Smooth muscle cell (in vitro differentiated cells): ENCODE measurements at regions not wholly inside any gene's neighbourhood (a gene's known extent, or its start where the extent isn't known, plus 50 kb on each side); places are given as distances from the start of the nearest gene placed in this dataset.

ENCODE experiments used
- DNase-seq: peaks from one replicate; lab custom pipeline; 2025; ENCODE audit not compliant: unreplicated experiment; lab: John Stamatoyannopoulos, UW
- H2AFZ ChIP-seq: fragments of 200-600 bp; sonication (generic); 2 replicates; pipeline ENCODE4 v1.6.0; 2016; ENCODE audit warnings: antibody characterized with exemption, low read depth, mild to moderate bottlenecking
- H3F3A ChIP-seq: fragments of 200-600 bp; sonication (generic); 2 replicates; pipeline ENCODE4 v1.6.0; 2017; ENCODE audit warnings: antibody characterized with exemption, low read depth
- H3K27ac ChIP-seq: fragments of 200-600 bp; sonication (generic); 2 replicates; pipeline ENCODE4 v1.5.1; 2016; ENCODE audit warnings: low read depth, mild to moderate bottlenecking
- H3K27me3 ChIP-seq: fragments of 200-600 bp; sonication (generic); 2 replicates; pipeline ENCODE4 v1.6.1; 2016; ENCODE audit warnings: low read depth, mild to moderate bottlenecking
- H3K36me3 ChIP-seq: fragments of 200-600 bp; sonication (generic); 2 replicates; pipeline ENCODE4 v1.5.1; 2016; ENCODE audit warnings: low read depth
- H3K4me1 ChIP-seq: fragments of 200-600 bp; sonication (generic); 2 replicates; pipeline ENCODE4 v1.5.1; 2016; ENCODE audit warnings: low read depth
- H3K4me2 ChIP-seq: fragments of 200-600 bp; sonication (generic); 2 replicates; pipeline ENCODE4 v1.6.0; 2016; ENCODE audit warnings: mild to moderate bottlenecking
- H3K4me3 ChIP-seq: fragments of 200-600 bp; sonication (generic); 2 replicates; pipeline ENCODE4 v1.5.1; 2016; ENCODE audit warnings: mild to moderate bottlenecking
- H3K79me2 ChIP-seq: fragments of 200-600 bp; sonication (generic); 2 replicates; pipeline ENCODE4 v1.6.0; 2016; ENCODE audit warnings: low read depth, mild to moderate bottlenecking
- H3K9ac ChIP-seq: fragments of 200-600 bp; sonication (generic); 2 replicates; pipeline ENCODE4 v1.6.0; 2016; ENCODE audit warnings: low read depth
- H3K9me3 ChIP-seq: fragments of 200-600 bp; sonication (generic); replicated peaks from 2 replicates; pipeline ENCODE4 v1.5.1; 2016; ENCODE audit warnings: low read depth
- H4K20me1 ChIP-seq: fragments of 200-600 bp; sonication (generic); 2 replicates; pipeline ENCODE4 v1.6.0; 2016; ENCODE audit warnings: low read depth
- WGBS: methylation state at CpG from one replicate; pipeline ENCODE4 v1.1.7; 2016; ENCODE audit warnings: low lambda C conversion rate; 5-methylcytosine and 5-hydroxymethylcytosine counted together
- TF ChIP-seq, protein P1 (sequence below): fragments of 200-600 bp; sonication (generic); IDR thresholded peaks from 2 replicates; pipeline ENCODE4 v1.5.1; 2017; ENCODE audit warnings: borderline replicate concordance, mild to moderate bottlenecking, antibody characterized with exemption; ENCODE audit not compliant: insufficient read depth, poor library complexity, severe bottlenecking

DNA sequence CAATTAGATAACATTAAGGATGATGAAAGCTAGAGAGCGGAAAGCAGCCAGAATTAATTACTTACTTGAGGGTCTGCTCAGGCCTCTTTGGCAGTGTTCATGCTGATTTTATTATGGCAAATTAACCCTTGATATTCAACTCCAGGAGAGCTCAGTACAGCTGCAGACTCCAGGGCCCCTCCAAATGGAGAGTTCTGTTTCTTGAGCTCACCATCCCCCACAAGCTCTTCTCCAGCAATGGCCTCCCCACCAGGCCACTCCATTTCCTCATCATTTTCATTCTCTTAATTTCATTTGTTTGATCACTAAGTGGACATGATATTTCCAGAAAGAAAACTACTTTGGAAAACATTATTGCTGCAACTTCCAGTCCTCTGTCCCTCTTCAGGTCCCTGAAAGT, 513.3 kb upstream of the NOX3 start:
- H3K9me3 ChIP-seq: no peaks in the 10 kb centered on the region
- H3K9ac ChIP-seq: no peak overlapping the region
- no peaks in the 10 kb centered on the region for H3K36me3 ChIP-seq
- DNase-seq: no peak
- no peaks in the 10 kb centered on the region for H3K79me2 ChIP-seq
- TF ChIP-seq, protein P1, sequence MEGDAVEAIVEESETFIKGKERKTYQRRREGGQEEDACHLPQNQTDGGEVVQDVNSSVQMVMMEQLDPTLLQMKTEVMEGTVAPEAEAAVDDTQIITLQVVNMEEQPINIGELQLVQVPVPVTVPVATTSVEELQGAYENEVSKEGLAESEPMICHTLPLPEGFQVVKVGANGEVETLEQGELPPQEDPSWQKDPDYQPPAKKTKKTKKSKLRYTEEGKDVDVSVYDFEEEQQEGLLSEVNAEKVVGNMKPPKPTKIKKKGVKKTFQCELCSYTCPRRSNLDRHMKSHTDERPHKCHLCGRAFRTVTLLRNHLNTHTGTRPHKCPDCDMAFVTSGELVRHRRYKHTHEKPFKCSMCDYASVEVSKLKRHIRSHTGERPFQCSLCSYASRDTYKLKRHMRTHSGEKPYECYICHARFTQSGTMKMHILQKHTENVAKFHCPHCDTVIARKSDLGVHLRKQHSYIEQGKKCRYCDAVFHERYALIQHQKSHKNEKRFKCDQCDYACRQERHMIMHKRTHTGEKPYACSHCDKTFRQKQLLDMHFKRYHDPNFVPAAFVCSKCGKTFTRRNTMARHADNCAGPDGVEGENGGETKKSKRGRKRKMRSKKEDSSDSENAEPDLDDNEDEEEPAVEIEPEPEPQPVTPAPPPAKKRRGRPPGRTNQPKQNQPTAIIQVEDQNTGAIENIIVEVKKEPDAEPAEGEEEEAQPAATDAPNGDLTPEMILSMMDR: no peak
- 78% methylated on average over 1 of the region's 1 CpG for WGBS
- no peaks in the 10 kb centered on the region for H3K4me1 ChIP-seq
- no peak overlapping the region for H3K4me2 ChIP-seq
- H4K20me1 ChIP-seq: no peaks in the 10 kb centered on the region
- H3K27ac ChIP-seq: no peak overlapping the region
- no peak overlapping the region for H2AFZ ChIP-seq
- H3K4me3 ChIP-seq: no peak overlapping the region
- no peaks in the 10 kb centered on the region for H3F3A ChIP-seq
- no peaks in the 10 kb centered on the region for H3K27me3 ChIP-seq

DNA sequence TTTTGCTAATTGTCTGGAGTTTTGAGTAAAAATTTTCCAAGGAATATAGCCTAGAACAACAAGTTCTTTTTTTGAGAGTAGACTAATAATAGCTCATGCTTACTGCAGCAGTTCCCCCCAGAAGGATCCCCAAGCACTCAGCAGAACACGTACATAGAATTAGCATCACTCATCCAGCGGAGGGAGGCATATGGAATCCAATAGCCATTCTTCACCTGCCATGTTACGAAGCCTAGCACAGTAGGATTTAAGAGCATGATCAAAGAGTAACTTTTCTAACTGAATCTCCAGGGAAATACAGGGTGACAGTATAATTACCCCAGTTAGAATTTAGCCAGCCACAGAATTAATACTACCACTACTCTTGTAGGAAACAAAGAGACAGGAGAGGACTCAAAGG, 511.7 kb upstream of the NOX3 start:
- no peak for DNase-seq
- Histone ChIP-seq H3K4me1 (no peaks in the 10 kb centered on the region), H3K27me3 (no peaks in the 10 kb centered on the region), H3K9ac (no peak overlapping the region), H3K4me2 (no peak overlapping the region), H2AFZ (no peak overlapping the region), H3K36me3 (no peaks in the 10 kb centered on the region), H4K20me1 (no peaks in the 10 kb centered on the region), H3K79me2 (no peaks in the 10 kb centered on the region), H3K27ac (no peak overlapping the region), H3K9me3 (no peaks in the 10 kb centered on the region), H3K4me3 (no peak overlapping the region), H3F3A (no peaks in the 10 kb centered on the region)
- WGBS: 94% methylated on average over 3 of the region's 3 CpGs
- TF ChIP-seq, protein P1: no peak

DNA sequence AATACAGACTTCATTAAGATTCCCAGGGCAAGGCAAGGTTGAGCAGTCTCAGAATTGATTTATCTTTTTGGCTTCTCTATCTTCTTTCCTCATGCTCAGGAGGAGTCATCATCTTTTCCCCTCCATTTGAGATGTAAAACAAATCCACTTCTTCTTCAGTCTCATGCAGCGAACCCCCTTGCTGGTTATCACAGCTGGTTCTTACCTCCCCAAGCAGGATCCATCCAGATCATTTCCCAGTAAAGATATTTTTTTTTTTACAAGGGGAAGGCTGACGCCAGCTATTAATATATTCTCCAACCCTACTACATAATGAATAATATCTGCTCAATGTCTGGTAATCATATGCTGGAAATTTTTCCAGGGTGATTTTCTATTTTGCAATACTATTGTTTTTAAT, 508.9 kb upstream of the NOX3 start:
- 88% methylated on average over 2 of the region's 2 CpGs for WGBS
- Histone ChIP-seq H3K4me1 (no peaks in the 10 kb centered on the region), H3K4me3 (no peak overlapping the region), H3F3A (no peaks in the 10 kb centered on the region), H3K9ac (no peak overlapping the region), H3K4me2 (no peak overlapping the region), H3K27ac (no peak overlapping the region), H3K36me3 (no peaks in the 10 kb centered on the region), H3K27me3 (no peaks in the 10 kb centered on the region), H3K79me2 (no peaks in the 10 kb centered on the region), H4K20me1 (no peaks in the 10 kb centered on the region), H3K9me3 (no peaks in the 10 kb centered on the region), H2AFZ (no peak overlapping the region)
- no peak for DNase-seq
- TF ChIP-seq, protein P1: no peak

DNA sequence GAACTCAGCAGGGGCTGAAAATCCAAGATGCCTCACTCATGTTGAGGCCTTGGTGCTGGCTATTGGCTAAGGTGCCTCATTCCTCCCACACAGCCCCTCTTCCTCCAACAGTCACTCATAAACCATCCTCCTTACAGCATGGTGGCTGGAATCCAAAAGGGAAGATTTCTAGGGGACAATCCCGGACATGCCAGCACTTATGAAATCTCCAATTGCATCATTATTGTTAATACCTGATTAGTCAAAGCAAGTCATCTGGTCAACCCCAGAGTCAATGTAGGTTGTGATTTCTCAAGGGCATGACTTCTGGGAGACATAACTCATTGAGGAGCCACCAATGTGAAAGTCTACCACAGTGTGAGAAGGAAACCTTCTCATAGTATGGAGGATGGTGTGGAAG, 506.6 kb upstream of the NOX3 start:
- TF ChIP-seq, protein P1: no peak
- Histone ChIP-seq H3K27me3 (no peaks in the 10 kb centered on the region), H3K36me3 (no peaks in the 10 kb centered on the region), H3K9ac (no peak overlapping the region), H3F3A (no peaks in the 10 kb centered on the region), H3K79me2 (no peaks in the 10 kb centered on the region), H4K20me1 (no peaks in the 10 kb centered on the region), H3K4me1 (no peaks in the 10 kb centered on the region), H3K27ac (no peak overlapping the region), H3K4me3 (no peak overlapping the region), H2AFZ (no peak overlapping the region), H3K4me2 (no peak overlapping the region), H3K9me3 (no peaks in the 10 kb centered on the region)
- 93% methylated on average over 1 of the region's 1 CpG for WGBS
- no peak for DNase-seq
